Keratinocyte (primary cell): ENCODE measurements at regions not wholly inside any gene's neighbourhood (a gene's known extent, or its start where the extent isn't known, plus 50 kb on each side); places are given as distances from the start of the nearest gene placed in this dataset.

Source experiments
- DNase-seq: peaks from one replicate; pipeline ENCODE4 v3.0.0-alpha.2; 2011; ENCODE audit warnings: low read depth, missing footprints, low spot score
- FAIRE-seq: peaks from 2 replicates; lab custom pipeline; 2011; peaks lifted over from hg19 to GRCh38; lab: Jason Lieb, UNC
- H2AFZ ChIP-seq: 2 replicates; pipeline ENCODE4 v1.6.0; 2012; ENCODE audit warnings: low read length, control low read depth, inconsistent platforms; ENCODE audit not compliant: control insufficient read depth
- H3K27ac ChIP-seq: 2 replicates; pipeline ENCODE4 v1.5.1; 2011; ENCODE audit warnings: low read length; ENCODE audit not compliant: control insufficient read depth, insufficient read depth
- H3K27me3 ChIP-seq: 3 replicates; pipeline ENCODE4 v1.6.0; 2011; ENCODE audit warnings: low read length; ENCODE audit not compliant: control insufficient read depth, insufficient read depth; ENCODE audit errors: extremely low read depth
- H3K36me3 ChIP-seq, 2 experiments: 2 replicates in 1 of 2; 3 replicates in 1 of 2; pipeline ENCODE4 v1.5.1; 2011; ENCODE audit warnings: low read length in 2 of 2, mild to moderate bottlenecking in 1 of 2; ENCODE audit not compliant: control insufficient read depth in 2 of 2, insufficient read depth in 2 of 2; ENCODE audit errors: extremely low read depth in 1 of 2
- H3K4me1 ChIP-seq: 3 replicates; pipeline ENCODE4 v1.5.1; 2011; ENCODE audit warnings: low read length; ENCODE audit not compliant: control insufficient read depth, insufficient read depth; ENCODE audit errors: extremely low read depth
- H3K4me2 ChIP-seq: 3 replicates; pipeline ENCODE4 v1.6.0; 2011; ENCODE audit warnings: low read depth, low read length; ENCODE audit not compliant: control insufficient read depth, insufficient read depth; ENCODE audit errors: extremely low read depth
- H3K4me3 ChIP-seq, 3 experiments: fragments of 200-600 bp in 1 of 3; sonication (generic) in 1 of 3; 2 replicates in 2 of 3; 3 replicates in 1 of 3; pipeline ENCODE4 v1.5.1; 2011 to 2016; ENCODE audit warnings: low read length in 3 of 3, mild to moderate bottlenecking in 3 of 3, control low read depth in 2 of 3, inconsistent platforms in 1 of 3, low read depth in 1 of 3, mixed read lengths in 1 of 3, mixed run types in 1 of 3, moderate library complexity in 1 of 3; ENCODE audit not compliant: control insufficient read depth in 2 of 3, insufficient read depth in 2 of 3; ENCODE audit errors: extremely low read depth in 1 of 3
- H3K79me2 ChIP-seq: 2 replicates; pipeline ENCODE4 v1.6.0; 2012; ENCODE audit warnings: low read length; ENCODE audit not compliant: control insufficient read depth, insufficient read depth
- H3K9ac ChIP-seq: 3 replicates; pipeline ENCODE4 v1.6.0; 2011; ENCODE audit warnings: low read length; ENCODE audit not compliant: control insufficient read depth, insufficient read depth; ENCODE audit errors: extremely low read depth
- H3K9me1 ChIP-seq: 3 replicates; pipeline ENCODE4 v1.6.0; 2011; ENCODE audit warnings: low read length; ENCODE audit not compliant: control insufficient read depth, insufficient read depth; ENCODE audit errors: extremely low read depth
- H3K9me3 ChIP-seq: 2 replicates; pipeline ENCODE4 v1.5.1; 2012; ENCODE audit warnings: low read depth, low read length; ENCODE audit not compliant: control insufficient read depth
- H4K20me1 ChIP-seq: 3 replicates; pipeline ENCODE4 v1.6.0; 2011; ENCODE audit warnings: low read length; ENCODE audit not compliant: control insufficient read depth, insufficient read depth; ENCODE audit errors: extremely low read depth
- EZH2 ChIP-seq: IDR thresholded peaks from one replicate; pipeline ENCODE4 v1.6.1; 2012; ENCODE audit warnings: inconsistent platforms, mild to moderate bottlenecking, low read length, moderate library complexity
- dilution Hi-C: fragments of 300-500 bp; cut with MboI; formaldehyde crosslinking; loops from one replicate; pipeline ENCODE4 v1.7.0; 2020; ENCODE audit warnings: low sequenced_read_pairs; ENCODE audit not compliant: extremely low pct_ligation_motif_present
- TF ChIP-seq, protein P1 (sequence below), 3 experiments: IDR thresholded peaks in 1 of 3; conservative IDR thresholded peaks in 1 of 3; optimal IDR thresholded peaks in 1 of 3; 2 replicates in 2 of 3; 3 replicates in 1 of 3; pipeline versions ENCODE3 to v1.5.1; 2011; ENCODE audit warnings: low read length in 3 of 3, mild to moderate bottlenecking in 3 of 3, moderate library complexity in 2 of 3, control low read depth in 1 of 3, inconsistent platforms in 1 of 3; ENCODE audit not compliant: insufficient read depth in 2 of 3; ENCODE audit errors: extremely low read depth in 1 of 3

DNA sequence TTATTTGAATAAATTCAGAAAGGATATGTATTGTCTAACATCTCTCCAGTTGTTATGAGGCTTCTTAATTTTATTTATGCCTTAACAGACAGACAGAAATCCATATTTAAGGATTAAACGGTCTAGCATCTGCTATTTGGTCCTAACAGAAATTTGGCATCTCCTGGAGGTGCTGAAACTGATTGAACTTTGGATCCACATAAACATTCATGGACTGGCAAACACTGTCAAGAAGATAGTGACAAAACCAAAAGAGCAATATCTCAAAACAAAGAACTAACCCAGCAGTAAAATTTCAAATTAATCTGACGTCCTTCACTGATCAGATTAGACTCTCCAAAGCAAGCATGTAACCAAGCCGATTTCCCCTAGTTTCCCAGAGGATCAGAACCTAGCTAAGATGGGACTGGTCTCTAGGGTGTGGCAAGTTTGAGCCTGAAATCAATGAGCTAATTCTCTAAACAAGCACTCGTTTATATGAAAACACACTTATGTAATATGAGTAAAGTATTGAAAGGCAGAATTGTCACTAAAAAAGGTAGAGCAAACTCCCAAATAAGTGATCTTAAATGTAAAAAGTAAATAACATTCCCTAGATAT is 139.5 kb downstream of the NOL4 start:
- H3K9ac ChIP-seq, result no peak overlapping the region
- no peak for TF ChIP-seq EZH2
- TF ChIP-seq, protein P1, sequence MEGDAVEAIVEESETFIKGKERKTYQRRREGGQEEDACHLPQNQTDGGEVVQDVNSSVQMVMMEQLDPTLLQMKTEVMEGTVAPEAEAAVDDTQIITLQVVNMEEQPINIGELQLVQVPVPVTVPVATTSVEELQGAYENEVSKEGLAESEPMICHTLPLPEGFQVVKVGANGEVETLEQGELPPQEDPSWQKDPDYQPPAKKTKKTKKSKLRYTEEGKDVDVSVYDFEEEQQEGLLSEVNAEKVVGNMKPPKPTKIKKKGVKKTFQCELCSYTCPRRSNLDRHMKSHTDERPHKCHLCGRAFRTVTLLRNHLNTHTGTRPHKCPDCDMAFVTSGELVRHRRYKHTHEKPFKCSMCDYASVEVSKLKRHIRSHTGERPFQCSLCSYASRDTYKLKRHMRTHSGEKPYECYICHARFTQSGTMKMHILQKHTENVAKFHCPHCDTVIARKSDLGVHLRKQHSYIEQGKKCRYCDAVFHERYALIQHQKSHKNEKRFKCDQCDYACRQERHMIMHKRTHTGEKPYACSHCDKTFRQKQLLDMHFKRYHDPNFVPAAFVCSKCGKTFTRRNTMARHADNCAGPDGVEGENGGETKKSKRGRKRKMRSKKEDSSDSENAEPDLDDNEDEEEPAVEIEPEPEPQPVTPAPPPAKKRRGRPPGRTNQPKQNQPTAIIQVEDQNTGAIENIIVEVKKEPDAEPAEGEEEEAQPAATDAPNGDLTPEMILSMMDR (optimal IDR thresholded peaks at IDR 0.05 in 1 of 3, IDR thresholded peaks at IDR 0.05 in 1 of 3, conservative IDR thresholded peaks at IDR 0.05 in 1 of 3; ENCODE audit: extremely low read depth in 1 of 3, insufficient read depth in 2 of 3, low read length in 3 of 3), result no peak

DNA sequence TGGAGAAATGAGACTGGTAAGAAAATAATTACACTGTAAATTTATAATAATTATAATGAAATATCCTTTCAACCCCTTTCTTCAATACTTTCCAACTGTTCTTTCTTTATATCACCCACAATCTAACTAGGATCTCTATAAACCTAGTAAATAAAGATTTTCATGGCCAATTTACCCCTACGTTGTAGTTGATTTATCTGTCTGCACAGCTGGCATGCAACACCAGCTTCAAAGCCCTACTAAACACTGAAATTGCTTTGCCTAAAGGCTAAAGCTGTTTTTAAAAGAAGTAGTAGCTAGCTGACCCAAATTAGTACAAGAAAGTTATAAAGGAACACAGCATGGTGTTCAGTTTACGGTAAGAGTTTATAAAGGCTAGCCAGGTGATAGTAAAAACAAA is 140.1 kb downstream of the NOL4 start:
- Histone ChIP-seq H3K4me2 (no peak overlapping the region), H3K36me3 (no peaks in the 10 kb centered on the region), H4K20me1 (no peaks in the 10 kb centered on the region), H3K4me1 (no peaks in the 10 kb centered on the region), H3K79me2 (no peaks in the 10 kb centered on the region), H2AFZ (no peak overlapping the region), H3K9me3 (no peaks in the 10 kb centered on the region), H3K9me1 (no peaks in the 10 kb centered on the region), H3K27me3 (no peaks in the 10 kb centered on the region), H3K27ac (no peak overlapping the region), H3K4me3 (no peak overlapping the region), H3K9ac (no peak overlapping the region)
- DNase-seq (no peak), FAIRE-seq (no peak)
- TF ChIP-seq, protein P1 (optimal IDR thresholded peaks at IDR 0.05 in 1 of 3, IDR thresholded peaks at IDR 0.05 in 1 of 3, conservative IDR thresholded peaks at IDR 0.05 in 1 of 3; ENCODE audit: extremely low read depth in 1 of 3, insufficient read depth in 2 of 3, low read length in 3 of 3), result no peak
- dilution Hi-C loops, result no loop called here

More for the DNA sequence above, 139.5 kb downstream of the NOL4 start:
- Histone ChIP-seq H3K4me3 (no peak overlapping the region), H2AFZ (no peak overlapping the region), H3K27ac (no peak overlapping the region), H3K27me3 (no peaks in the 10 kb centered on the region), H4K20me1 (no peaks in the 10 kb centered on the region), H3K4me1 (no peaks in the 10 kb centered on the region), H3K9me1 (no peaks in the 10 kb centered on the region), H3K79me2 (no peaks in the 10 kb centered on the region), H3K9me3 (no peaks in the 10 kb centered on the region), H3K36me3 (no peaks in the 10 kb centered on the region), H3K4me2 (no peak overlapping the region)
- DNase-seq (no peak), FAIRE-seq (no peak)
- dilution Hi-C loops, result no loop called here
